Caco-2 (cell line): ENCODE measurements at regions not wholly inside any gene's neighbourhood (a gene's known extent, or its start where the extent isn't known, plus 50 kb on each side); places are given as distances from the start of the nearest gene placed in this dataset.

ENCODE experiments used
- BruUV-seq: library from RNA; stranded (reverse); fragments of 400-500 nt; replicated peaks from 2 replicates; lab custom pipeline; 2021; lab: Mats Ljungman, UMichigan
- CTCF ChIA-PET: fragments of 300-600 bp; sonication (Branson Sonifier 250); formaldehyde crosslinking; loops from one replicate; lab custom pipeline; 2022; ENCODE audit warnings: antibody characterized with exemption; lab: Charles Lee
- POLR2A ChIA-PET: fragments of 300-600 bp; sonication (Branson Sonifier 250); formaldehyde crosslinking; loops from one replicate; lab custom pipeline; 2022; ENCODE audit warnings: antibody characterized with exemption; lab: Charles Lee
- DNase-seq, 2 experiments: peaks; one replicate each; pipeline versions ENCODE4 v3.0.0 to v3.0.0-alpha.2; 2020 to 2022
- H3K27me3 ChIP-seq: replicated peaks from 2 replicates; pipeline ENCODE4 v1.6.0; 2011; ENCODE audit warnings: low read length; ENCODE audit not compliant: control insufficient read depth, insufficient read depth
- H3K36me3 ChIP-seq: 2 replicates; pipeline ENCODE4 v1.5.1; 2011; ENCODE audit warnings: low read length; ENCODE audit not compliant: control insufficient read depth, insufficient read depth
- H3K4me1 ChIP-seq: fragments of 250-450 bp; sonication (Bioruptor Pico); 2 replicates; pipeline ENCODE4 v1.5.1; 2020; ENCODE audit warnings: mild to moderate bottlenecking
- H3K4me3 ChIP-seq: 2 replicates; pipeline ENCODE4 v1.5.1; 2011; ENCODE audit warnings: low read depth, mild to moderate bottlenecking, control low read depth, low read length
- H3K9me3 ChIP-seq: fragments of 250-450 bp; sonication (Bioruptor Pico); 2 replicates; pipeline ENCODE4 v1.5.1; 2020; ENCODE audit warnings: mild to moderate bottlenecking, moderate library complexity
- H3K27ac Mint-ChIP-seq: one replicate; pipeline ENCODE4 v1.8.0; 2022; ENCODE audit warnings: mixed read lengths; ENCODE audit not compliant: unreplicated experiment
- H3K27me3 Mint-ChIP-seq: one replicate; pipeline ENCODE4 v1.8.0; 2022; ENCODE audit warnings: mixed read lengths; ENCODE audit not compliant: insufficient read depth, unreplicated experiment
- H3K36me3 Mint-ChIP-seq: one replicate; pipeline ENCODE4 v1.8.0; 2022; ENCODE audit warnings: mild to moderate bottlenecking, mixed read lengths; ENCODE audit not compliant: insufficient read depth, unreplicated experiment
- H3K4me1 Mint-ChIP-seq: one replicate; pipeline ENCODE4 v1.8.0; 2022; ENCODE audit warnings: low read depth, mixed read lengths; ENCODE audit not compliant: unreplicated experiment
- H3K4me3 Mint-ChIP-seq: one replicate; pipeline ENCODE4 v1.8.0; 2022; ENCODE audit warnings: mild to moderate bottlenecking, moderate library complexity, mixed read lengths; ENCODE audit not compliant: unreplicated experiment
- H3K9me3 Mint-ChIP-seq: one replicate; pipeline ENCODE4 v1.8.0; 2022; ENCODE audit warnings: mixed read lengths; ENCODE audit not compliant: unreplicated experiment
- intact Hi-C: fragments of 100-400 bp; cut with micrococcal nuclease; formaldehyde crosslinking; loops from one replicate; pipeline ENCODE4 v1.10.0; 2022; ENCODE audit not compliant: unreplicated experiment
- TF ChIP-seq, protein P1 (sequence below), 2 experiments: fragments of 200-600 bp in 1 of 2; IDR thresholded peaks; 1 replicate in 1 of 2; 2 replicates in 1 of 2; pipeline versions ENCODE4 v1.5.1 to v1.8.0; 2011 to 2022; ENCODE audit warnings: antibody characterized with exemption in 1 of 2, control low read depth in 1 of 2, inconsistent platforms in 1 of 2, low read depth in 1 of 2, low read length in 1 of 2, mild to moderate bottlenecking in 1 of 2, moderate library complexity in 1 of 2; ENCODE audit not compliant: insufficient read depth in 1 of 2, severe bottlenecking in 1 of 2, unreplicated experiment in 1 of 2

DNA sequence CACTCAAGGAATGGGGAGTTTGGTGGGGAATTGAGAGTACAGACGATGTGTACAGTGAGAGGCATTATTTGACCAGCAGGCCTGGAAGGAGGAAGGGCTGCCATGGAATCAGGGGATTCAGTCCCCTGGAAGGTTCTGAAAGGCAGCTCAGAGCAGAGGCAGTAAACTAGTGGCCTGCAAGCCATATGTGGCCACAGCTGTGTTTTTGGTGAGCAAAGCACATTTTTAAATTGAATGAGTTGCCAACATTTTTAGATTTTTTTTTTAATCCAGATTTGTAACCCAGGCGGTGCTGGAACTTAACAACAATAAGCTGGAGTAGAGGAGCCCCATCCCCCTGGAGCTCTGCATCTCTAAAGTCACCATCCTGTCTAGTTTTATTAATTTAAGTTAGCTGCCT is 95.3 kb upstream of the IPO5 start:
- intact Hi-C loops, result loop anchor here (5.0 kb wide), 2 partner anchors 159 to 984 kb away; no protein-coding TSS in a partner anchor
- peaks cover 5% of the 10 kb centered on the region for H3K27me3 Mint-ChIP-seq
- POLR2A ChIA-PET, result no interaction called here
- DNase-seq, result no peak
- no peaks in the 10 kb centered on the region for H3K27me3 ChIP-seq
- no peaks in the 10 kb centered on the region for H3K36me3 Mint-ChIP-seq
- CTCF ChIA-PET, result no interaction called here
- peaks cover 15% of the 10 kb centered on the region for H3K9me3 Mint-ChIP-seq
- no peak overlapping the region for H3K4me3 Mint-ChIP-seq
- H3K27ac Mint-ChIP-seq, result no peak overlapping the region
- BruUV-seq, result no TSS peak
- H3K36me3 ChIP-seq, result no peaks in the 10 kb centered on the region
- no peaks in the 10 kb centered on the region for H3K4me1 Mint-ChIP-seq
- 0 out of 2 replicates have a peak, but pooled peaks cover 3% of the 10 kb centered on the region for H3K4me1 ChIP-seq
- no peak overlapping the region for H3K4me3 ChIP-seq
- TF ChIP-seq, protein P1, sequence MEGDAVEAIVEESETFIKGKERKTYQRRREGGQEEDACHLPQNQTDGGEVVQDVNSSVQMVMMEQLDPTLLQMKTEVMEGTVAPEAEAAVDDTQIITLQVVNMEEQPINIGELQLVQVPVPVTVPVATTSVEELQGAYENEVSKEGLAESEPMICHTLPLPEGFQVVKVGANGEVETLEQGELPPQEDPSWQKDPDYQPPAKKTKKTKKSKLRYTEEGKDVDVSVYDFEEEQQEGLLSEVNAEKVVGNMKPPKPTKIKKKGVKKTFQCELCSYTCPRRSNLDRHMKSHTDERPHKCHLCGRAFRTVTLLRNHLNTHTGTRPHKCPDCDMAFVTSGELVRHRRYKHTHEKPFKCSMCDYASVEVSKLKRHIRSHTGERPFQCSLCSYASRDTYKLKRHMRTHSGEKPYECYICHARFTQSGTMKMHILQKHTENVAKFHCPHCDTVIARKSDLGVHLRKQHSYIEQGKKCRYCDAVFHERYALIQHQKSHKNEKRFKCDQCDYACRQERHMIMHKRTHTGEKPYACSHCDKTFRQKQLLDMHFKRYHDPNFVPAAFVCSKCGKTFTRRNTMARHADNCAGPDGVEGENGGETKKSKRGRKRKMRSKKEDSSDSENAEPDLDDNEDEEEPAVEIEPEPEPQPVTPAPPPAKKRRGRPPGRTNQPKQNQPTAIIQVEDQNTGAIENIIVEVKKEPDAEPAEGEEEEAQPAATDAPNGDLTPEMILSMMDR (IDR thresholded peaks at IDR 0.05; ENCODE audit: insufficient read depth in 1 of 2, low read depth in 1 of 2, low read length in 1 of 2, severe bottlenecking in 1 of 2, unreplicated experiment in 1 of 2), result no peak
- H3K9me3 ChIP-seq, result no peaks in the 10 kb centered on the region

DNA sequence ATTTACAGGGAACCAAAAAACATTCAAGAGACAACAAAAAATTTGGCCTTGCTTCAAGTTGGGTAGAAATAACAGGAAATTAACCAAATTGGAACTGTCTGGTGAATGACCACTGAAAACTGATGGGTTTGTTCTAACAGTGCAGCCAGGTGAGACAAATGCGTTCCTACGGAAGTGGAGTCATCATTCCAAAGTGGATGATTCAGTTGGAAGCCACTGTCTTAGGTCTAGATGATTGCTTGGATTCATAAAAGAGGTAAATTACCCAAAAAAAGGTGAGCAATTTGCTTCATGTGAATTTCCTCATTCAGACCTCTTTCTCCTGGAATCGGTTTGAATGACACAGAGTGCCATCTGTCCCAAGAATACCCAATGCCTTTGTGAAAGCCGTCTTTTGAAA is 87.1 kb upstream of the IPO5 start:
- POLR2A ChIA-PET, result no interaction called here
- Mint-ChIP-seq H3K27me3 (peaks cover 11% of the 10 kb centered on the region), H3K4me3 (no peak overlapping the region), H3K36me3 (peaks cover 5% of the 10 kb centered on the region), H3K4me1 (no peaks in the 10 kb centered on the region), H3K9me3 (peaks cover 34% of the 10 kb centered on the region), H3K27ac (no peak overlapping the region)
- intact Hi-C loops, result no loop called here
- H3K27me3 ChIP-seq, result no peaks in the 10 kb centered on the region; the same call in 1 of the 2 replicates
- no peaks in the 10 kb centered on the region for H3K36me3 ChIP-seq
- CTCF ChIA-PET, result interaction anchor here (0.7 kb wide), 1 partner anchor 275 kb away, joined by 3 read pairs; no protein-coding TSS in a partner anchor
- no peaks in the 10 kb centered on the region for H3K4me1 ChIP-seq
- H3K4me3 ChIP-seq, result no peak overlapping the region
- no peak for DNase-seq
- TF ChIP-seq, protein P1 (IDR thresholded peaks at IDR 0.05; ENCODE audit: insufficient read depth in 1 of 2, low read depth in 1 of 2, low read length in 1 of 2, severe bottlenecking in 1 of 2, unreplicated experiment in 1 of 2), result no peak
- no TSS peak for BruUV-seq
- H3K9me3 ChIP-seq, result no peaks in the 10 kb centered on the region

DNA sequence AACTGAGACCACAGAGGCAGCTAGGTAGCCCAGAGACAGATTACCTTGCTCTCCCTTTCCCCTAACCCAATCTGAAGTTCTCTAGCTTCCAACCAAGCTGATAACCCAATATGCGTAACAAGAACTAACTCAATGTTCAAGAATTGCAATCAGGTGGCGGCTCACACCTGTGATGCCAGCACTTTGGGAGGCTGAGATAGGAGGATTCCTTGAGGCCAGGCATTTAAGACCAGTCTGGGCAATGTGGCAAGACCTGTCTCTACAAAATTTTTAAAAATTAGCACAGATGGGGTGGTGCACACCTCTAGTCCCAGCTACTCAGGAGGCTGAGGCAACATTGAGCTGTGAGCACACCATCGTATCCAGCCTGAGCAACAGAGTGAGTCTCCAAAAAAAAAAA is 86.7 kb upstream of the IPO5 start:
- POLR2A ChIA-PET, result no interaction called here
- no peaks in the 10 kb centered on the region; the same call in 1 of the 2 replicates for H3K27me3 ChIP-seq
- CTCF ChIA-PET, result no interaction called here
- H3K27ac Mint-ChIP-seq, result no peak overlapping the region
- peaks cover 5% of the 10 kb centered on the region for H3K36me3 Mint-ChIP-seq
- no peak for DNase-seq
- no peak overlapping the region for H3K4me3 ChIP-seq
- peaks cover 11% of the 10 kb centered on the region for H3K27me3 Mint-ChIP-seq
- TF ChIP-seq, protein P1 (IDR thresholded peaks at IDR 0.05; ENCODE audit: insufficient read depth in 1 of 2, low read depth in 1 of 2, low read length in 1 of 2, severe bottlenecking in 1 of 2, unreplicated experiment in 1 of 2), result no peak
- H3K36me3 ChIP-seq, result no peaks in the 10 kb centered on the region
- H3K4me1 Mint-ChIP-seq, result no peaks in the 10 kb centered on the region
- intact Hi-C loops, result no loop called here
- no peaks in the 10 kb centered on the region for H3K4me1 ChIP-seq
- BruUV-seq, result no TSS peak
- H3K9me3 Mint-ChIP-seq, result peaks cover 32% of the 10 kb centered on the region
- no peaks in the 10 kb centered on the region for H3K9me3 ChIP-seq
- H3K4me3 Mint-ChIP-seq, result no peak overlapping the region
